ENCODE measurements at regions not wholly inside any gene's neighbourhood (a gene's known extent, or its start where the extent isn't known, plus 50 kb on each side); places are given as distances from the start of the nearest gene placed in this dataset.

DNA sequence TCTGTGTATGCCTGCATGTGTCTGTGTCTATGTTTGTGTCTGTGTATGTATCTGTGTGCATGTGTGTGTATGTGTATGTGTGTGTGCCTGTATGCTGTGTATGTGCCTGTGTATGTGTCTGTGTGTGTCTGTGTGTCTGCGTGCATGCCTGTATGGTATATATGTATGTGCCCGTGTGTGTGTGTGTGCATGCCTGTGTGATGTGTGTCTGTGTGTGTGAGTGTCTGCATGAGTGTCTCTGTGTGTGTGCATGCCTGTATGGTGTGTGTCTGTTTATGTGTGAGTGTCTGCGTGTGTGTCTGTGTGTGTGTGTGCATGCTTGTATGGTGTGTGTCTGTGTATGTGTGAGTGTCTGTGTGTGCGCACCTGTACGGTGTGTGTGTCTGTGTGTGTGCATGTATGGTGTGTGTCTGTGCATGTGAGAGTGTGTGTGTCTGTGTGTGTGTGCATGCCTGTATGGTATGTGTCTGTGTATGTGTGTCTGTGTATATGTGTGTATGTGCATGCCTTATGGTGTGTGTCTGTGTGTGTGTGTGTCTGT lies 137.1 kb upstream of the IRX2 start:
- TF ChIP-seq, protein P1, sequence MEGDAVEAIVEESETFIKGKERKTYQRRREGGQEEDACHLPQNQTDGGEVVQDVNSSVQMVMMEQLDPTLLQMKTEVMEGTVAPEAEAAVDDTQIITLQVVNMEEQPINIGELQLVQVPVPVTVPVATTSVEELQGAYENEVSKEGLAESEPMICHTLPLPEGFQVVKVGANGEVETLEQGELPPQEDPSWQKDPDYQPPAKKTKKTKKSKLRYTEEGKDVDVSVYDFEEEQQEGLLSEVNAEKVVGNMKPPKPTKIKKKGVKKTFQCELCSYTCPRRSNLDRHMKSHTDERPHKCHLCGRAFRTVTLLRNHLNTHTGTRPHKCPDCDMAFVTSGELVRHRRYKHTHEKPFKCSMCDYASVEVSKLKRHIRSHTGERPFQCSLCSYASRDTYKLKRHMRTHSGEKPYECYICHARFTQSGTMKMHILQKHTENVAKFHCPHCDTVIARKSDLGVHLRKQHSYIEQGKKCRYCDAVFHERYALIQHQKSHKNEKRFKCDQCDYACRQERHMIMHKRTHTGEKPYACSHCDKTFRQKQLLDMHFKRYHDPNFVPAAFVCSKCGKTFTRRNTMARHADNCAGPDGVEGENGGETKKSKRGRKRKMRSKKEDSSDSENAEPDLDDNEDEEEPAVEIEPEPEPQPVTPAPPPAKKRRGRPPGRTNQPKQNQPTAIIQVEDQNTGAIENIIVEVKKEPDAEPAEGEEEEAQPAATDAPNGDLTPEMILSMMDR (IDR thresholded peaks at IDR 0.05; ENCODE audit: insufficient read depth, low read length, missing control alignments), result no peak
- H3K4me3 ChIP-seq (ENCODE audit: low read depth, low read length), result no peak overlapping the region
- ChIA-PET CTCF (no interaction called here), POLR2A (no interaction called here)
- no peak for DNase-seq (ENCODE audit: low read depth, low spot score)

DNA sequence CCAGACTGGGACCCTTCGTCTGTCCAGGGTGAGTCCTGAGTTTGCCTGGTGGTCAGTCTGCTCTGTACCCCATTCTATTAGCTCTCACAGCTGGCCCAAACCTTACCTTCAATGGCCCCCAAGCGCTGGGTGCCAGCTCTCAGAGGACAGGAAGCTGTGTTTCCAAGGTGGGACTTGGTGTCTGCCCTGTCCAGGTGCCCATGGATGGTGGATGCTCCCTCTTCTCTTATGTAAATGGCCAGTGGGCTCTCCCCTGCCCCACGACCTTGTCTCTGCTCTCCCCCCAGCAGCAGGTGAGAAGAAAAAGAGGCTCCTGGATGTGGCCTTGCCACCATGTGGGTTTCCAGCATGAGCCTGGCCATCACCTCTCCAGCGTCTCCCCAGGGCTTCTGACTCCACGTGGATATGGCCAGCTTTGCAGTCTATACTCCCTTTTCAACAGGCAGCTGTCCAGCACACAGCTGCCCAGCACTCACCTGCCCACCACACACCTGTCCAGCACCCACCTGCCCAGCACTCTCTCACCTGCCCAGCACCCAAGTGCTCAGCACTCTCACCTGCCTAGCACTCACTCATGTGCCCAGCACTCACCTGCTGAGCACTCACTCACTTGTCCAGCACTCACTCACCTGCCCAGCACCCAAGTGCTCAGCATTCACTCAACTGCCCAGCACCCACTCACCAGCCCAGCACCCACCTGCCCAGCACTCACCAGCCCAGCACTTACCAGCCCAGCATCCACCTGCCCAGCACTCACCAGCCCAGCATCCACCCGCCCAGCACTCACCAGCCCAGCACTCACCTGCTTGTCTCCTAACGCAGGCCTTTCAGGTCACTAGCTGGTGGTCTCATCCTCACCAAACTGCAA lies 136.2 kb upstream of the IRX2 start:
- CTCF ChIA-PET, result no interaction called here
- TF ChIP-seq, protein P1 (IDR thresholded peaks at IDR 0.05; ENCODE audit: insufficient read depth, low read length, missing control alignments), result no peak
- H3K4me3 ChIP-seq (ENCODE audit: low read depth, low read length), result no peak overlapping the region
- POLR2A ChIA-PET, result no interaction called here
- DNase-seq (ENCODE audit: low read depth, low spot score), result no peak

DNA sequence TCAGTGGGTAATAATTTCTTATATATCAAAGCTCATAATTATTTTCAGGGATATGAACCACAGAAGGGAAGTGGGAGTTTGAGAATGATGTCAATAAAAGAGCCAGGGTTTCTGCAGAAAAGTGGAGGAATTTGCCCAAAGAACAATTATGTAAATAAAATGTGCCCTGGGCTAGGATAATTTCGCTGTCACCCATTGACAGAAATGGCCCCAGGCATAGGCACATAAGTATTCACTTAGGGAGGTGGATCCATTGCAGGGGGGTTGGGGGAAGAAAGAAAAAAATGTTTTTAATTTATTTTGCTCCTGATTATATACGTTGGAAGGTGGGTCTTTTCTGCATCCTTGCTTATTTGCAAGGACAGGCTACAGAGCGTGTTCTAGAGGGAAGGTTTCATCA lies 135.1 kb upstream of the IRX2 start:
- CTCF ChIA-PET, result no interaction called here
- TF ChIP-seq, protein P1 (IDR thresholded peaks at IDR 0.05; ENCODE audit: insufficient read depth, low read length, missing control alignments), result no peak
- POLR2A ChIA-PET, result no interaction called here
- H3K4me3 ChIP-seq (ENCODE audit: low read depth, low read length), result no peak overlapping the region
- no peak for DNase-seq (ENCODE audit: low read depth, low spot score)

DNA sequence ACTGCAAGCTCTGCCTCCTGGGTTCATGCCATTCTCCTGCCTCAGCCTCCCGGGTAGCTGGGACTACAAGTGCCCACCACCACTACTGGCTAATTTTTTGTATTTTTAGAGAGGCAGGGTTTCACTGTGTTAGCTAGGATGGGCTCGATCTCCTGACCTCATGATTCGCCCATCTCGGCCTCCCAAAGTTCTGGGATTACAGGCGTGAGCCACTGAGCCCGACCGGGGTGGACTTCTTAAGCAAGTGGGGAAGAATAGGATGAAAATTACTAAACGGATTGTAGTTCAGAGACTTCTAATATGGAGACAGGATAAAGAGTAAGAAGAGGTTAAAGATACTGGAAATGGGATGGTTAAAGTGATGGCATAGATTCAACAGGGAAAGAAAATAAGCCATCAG lies 132.3 kb upstream of the IRX2 start:
- TF ChIP-seq, protein P1 (IDR thresholded peaks at IDR 0.05; ENCODE audit: insufficient read depth, low read length, missing control alignments), result no peak
- ChIA-PET POLR2A (no interaction called here), CTCF (no interaction called here)
- no peak overlapping the region for H3K4me3 ChIP-seq (ENCODE audit: low read depth, low read length)
- DNase-seq (ENCODE audit: low read depth, low spot score), result no peak

DNA sequence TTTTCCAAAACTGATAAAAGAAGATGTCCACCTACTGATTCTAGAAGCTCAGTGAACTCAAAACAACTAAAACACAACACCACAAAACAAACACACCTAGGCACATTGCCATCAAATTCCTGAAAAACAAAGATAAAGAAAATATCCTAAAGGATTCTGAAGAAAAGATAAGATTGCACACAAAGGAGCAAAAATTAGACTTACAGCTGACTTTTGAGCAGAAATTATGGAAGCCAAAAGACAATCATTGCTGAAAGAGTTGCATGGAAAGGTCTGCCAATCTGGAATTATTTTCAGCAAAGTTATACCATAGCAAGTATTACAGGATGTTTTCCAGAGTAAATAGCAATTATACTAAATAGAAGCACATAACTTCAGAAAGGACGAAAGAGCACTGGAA lies 128.2 kb upstream of the IRX2 start:
- TF ChIP-seq, protein P1 (IDR thresholded peaks at IDR 0.05; ENCODE audit: insufficient read depth, low read length, missing control alignments), result no peak
- POLR2A ChIA-PET, result no interaction called here
- CTCF ChIA-PET, result no interaction called here
- no peak for DNase-seq (ENCODE audit: low read depth, low spot score)
- H3K4me3 ChIP-seq (ENCODE audit: low read depth, low read length), result no peak overlapping the region

DNA sequence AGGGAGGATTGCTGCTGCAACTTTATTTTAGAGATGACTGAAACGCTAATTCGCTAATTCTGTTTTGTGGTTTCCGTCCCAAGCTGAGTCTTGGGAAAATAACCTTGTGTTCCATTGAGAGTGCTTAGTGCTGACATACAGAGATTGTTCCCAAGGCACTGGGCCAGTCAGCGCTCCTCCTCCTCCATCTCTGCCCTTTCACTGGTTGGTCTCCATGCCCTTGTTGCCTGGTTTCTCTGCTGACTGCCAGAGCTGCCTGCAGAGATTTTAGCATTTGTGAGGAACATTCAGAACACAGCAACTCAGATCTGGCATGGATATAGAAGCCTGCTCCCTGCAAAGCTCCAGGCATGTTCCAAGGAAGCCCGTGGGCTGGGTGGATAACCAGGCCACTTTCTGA lies 126.0 kb upstream of the IRX2 start:
- POLR2A ChIA-PET, result no interaction called here
- TF ChIP-seq, protein P1 (IDR thresholded peaks at IDR 0.05; ENCODE audit: insufficient read depth, low read length, missing control alignments), result no peak
- no peak for DNase-seq (ENCODE audit: low read depth, low spot score)
- CTCF ChIA-PET, result no interaction called here
- no peak overlapping the region for H3K4me3 ChIP-seq (ENCODE audit: low read depth, low read length)
